Esophagus muscularis mucosa (tissue), 4 donors: ENCODE measurements at regions not wholly inside any gene's neighbourhood (a gene's known extent, or its start where the extent isn't known, plus 50 kb on each side); places are given as distances from the start of the nearest gene placed in this dataset.

Experiments
- DNase-seq: peaks from one replicate; pipeline ENCODE4 v3.0.0-alpha.2; 2017; ENCODE audit errors: extremely low spot score
- H3K27ac ChIP-seq, 4 donors: fragments of 200-600 bp; sonication (generic); replicated peaks in 1 of 4; 1 replicate in 3 of 4; 2 replicates in 1 of 4; pipeline ENCODE4 v1.5.1; 2016 to 2019; ENCODE audit warnings: mild to moderate bottlenecking in 1 of 4
- H3K27me3 ChIP-seq, 4 donors: fragments of 200-600 bp; sonication (generic); one replicate each; pipeline versions ENCODE4 v1.5.1 to v1.6.0; 2016 to 2019
- H3K36me3 ChIP-seq, 4 donors: fragments of 200-600 bp; sonication (generic); one replicate each; pipeline ENCODE4 v1.5.1; 2016 to 2019
- H3K4me1 ChIP-seq, 4 donors: fragments of 200-600 bp; sonication (generic); one replicate each; pipeline ENCODE4 v1.5.1; 2016 to 2019
- H3K4me3 ChIP-seq, 4 donors: fragments of 200-600 bp; sonication (generic); 1 replicate in 2 of 4; 2 replicates in 2 of 4; pipeline ENCODE4 v1.5.1; 2016 to 2019; ENCODE audit warnings: mild to moderate bottlenecking in 4 of 4, moderate library complexity in 1 of 4
- H3K9me3 ChIP-seq, 4 donors: fragments of 200-600 bp; sonication (generic); 1 replicate in 3 of 4; 2 replicates in 1 of 4; pipeline ENCODE4 v1.5.1; 2016 to 2019
- EP300 ChIP-seq: sonication (generic); formaldehyde crosslinking; IDR thresholded peaks from one replicate; pipeline ENCODE4 v1.6.1; 2017; ENCODE audit warnings: antibody characterized with exemption
- POLR2A ChIP-seq: fragments of 450-650 bp; IDR thresholded peaks from one replicate; pipeline ENCODE4 v1.6.1; 2017; ENCODE audit warnings: antibody characterized with exemption, moderate library complexity, mild to moderate bottlenecking, low read depth
- POLR2AphosphoS5 ChIP-seq, 2 donors: sonication (generic); formaldehyde crosslinking; IDR thresholded peaks; one replicate each; pipeline ENCODE4 v1.6.1; 2017; ENCODE audit warnings: antibody characterized with exemption in 2 of 2
- WGBS: methylation state at CpG from one replicate; pipeline ENCODE4 v1.1.5; 2018; 5-methylcytosine and 5-hydroxymethylcytosine counted together
- intact Hi-C: fragments of 100-400 bp; cut with DNase I; formaldehyde crosslinking; loops from one replicate; pipeline ENCODE4 v1.15.1; 2023
- TF ChIP-seq, protein P1 (sequence below), 3 experiments: fragments of 200-600 bp in 2 of 3; fragments of 450-650 bp in 1 of 3; sonication (generic) in 2 of 3; IDR thresholded peaks; one replicate each; pipeline ENCODE4 v1.5.1; 2017 to 2019; ENCODE audit warnings: antibody characterized with exemption in 3 of 3, mild to moderate bottlenecking in 2 of 3, moderate library complexity in 1 of 3

DNA sequence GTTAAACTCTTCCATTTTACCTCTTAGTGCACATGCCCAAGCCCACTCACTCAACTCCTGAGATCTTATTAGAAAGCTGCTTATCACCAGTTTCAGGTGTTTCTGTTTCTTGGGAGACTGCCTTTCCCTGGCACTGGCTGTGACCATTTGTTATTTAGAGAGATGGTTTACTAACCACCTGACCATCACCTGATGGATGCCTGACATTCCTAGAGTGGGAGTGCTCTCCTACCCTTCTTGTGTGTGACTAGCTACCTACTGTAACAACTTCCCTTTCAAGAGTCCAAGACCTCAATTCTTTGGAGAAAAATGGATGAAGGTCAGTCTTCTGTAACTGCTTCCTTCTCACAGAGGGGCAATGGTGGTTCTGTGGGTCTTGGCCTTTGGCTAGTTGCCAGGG, 755.2 kb upstream of the ADAMTS5 start:
- no peak overlapping the region for H3K27ac ChIP-seq
- intact Hi-C loops: no loop called here
- no peak overlapping the region for H3K4me3 ChIP-seq
- DNase-seq: no peak
- H3K36me3 ChIP-seq: no peaks in the 10 kb centered on the region
- no peaks in the 10 kb centered on the region for H3K4me1 ChIP-seq
- TF ChIP-seq, protein P1, sequence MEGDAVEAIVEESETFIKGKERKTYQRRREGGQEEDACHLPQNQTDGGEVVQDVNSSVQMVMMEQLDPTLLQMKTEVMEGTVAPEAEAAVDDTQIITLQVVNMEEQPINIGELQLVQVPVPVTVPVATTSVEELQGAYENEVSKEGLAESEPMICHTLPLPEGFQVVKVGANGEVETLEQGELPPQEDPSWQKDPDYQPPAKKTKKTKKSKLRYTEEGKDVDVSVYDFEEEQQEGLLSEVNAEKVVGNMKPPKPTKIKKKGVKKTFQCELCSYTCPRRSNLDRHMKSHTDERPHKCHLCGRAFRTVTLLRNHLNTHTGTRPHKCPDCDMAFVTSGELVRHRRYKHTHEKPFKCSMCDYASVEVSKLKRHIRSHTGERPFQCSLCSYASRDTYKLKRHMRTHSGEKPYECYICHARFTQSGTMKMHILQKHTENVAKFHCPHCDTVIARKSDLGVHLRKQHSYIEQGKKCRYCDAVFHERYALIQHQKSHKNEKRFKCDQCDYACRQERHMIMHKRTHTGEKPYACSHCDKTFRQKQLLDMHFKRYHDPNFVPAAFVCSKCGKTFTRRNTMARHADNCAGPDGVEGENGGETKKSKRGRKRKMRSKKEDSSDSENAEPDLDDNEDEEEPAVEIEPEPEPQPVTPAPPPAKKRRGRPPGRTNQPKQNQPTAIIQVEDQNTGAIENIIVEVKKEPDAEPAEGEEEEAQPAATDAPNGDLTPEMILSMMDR (IDR thresholded peaks at IDR 0.05): no peak
- TF ChIP-seq POLR2A (no peak), POLR2AphosphoS5 (IDR thresholded peaks at IDR 0.05) (no peak), EP300 (no peak)
- no peaks in the 10 kb centered on the region for H3K9me3 ChIP-seq
- H3K27me3 ChIP-seq: no peaks in the 10 kb centered on the region

- H3K27ac ChIP-seq: no peak overlapping the region
- WGBS: 68% methylated on average over 2 of the region's 2 CpGs
- H3K4me1 ChIP-seq: no peaks in the 10 kb centered on the region
- DNase-seq: no peak
- no peak for TF ChIP-seq POLR2AphosphoS5 (IDR thresholded peaks at IDR 0.05)
- H3K27me3 ChIP-seq: no peaks in the 10 kb centered on the region
- H3K4me3 ChIP-seq: no peak overlapping the region
- no peaks in the 10 kb centered on the region for H3K36me3 ChIP-seq
- no peaks in the 10 kb centered on the region for H3K9me3 ChIP-seq
- intact Hi-C loops: no loop called here
Observed at GRCh38 chr21:27721675-27722074, 754.8 kb upstream of the ADAMTS5 start.

DNA sequence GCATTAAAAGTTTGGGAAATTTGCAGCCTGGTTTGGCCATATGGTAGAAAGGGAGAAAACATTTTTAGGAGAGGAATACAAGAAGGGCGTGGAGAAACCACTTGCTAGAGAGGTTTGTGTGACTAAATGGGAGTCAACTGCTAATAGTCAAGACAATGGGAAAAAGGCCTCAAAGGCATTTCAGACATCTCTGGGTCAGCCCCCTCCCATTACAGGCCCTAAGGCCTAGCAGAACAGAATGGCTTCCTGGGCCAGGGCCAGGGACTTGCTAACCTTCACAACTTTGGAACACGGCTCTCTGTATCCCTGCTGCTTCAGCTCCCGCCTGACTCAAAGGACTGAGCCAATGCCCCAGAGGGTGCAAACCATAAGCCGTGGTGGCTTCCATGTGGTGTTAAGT, 752.3 kb upstream of the ADAMTS5 start:
- WGBS: over 99% methylated on average over 3 of the region's 4 CpGs

DNA sequence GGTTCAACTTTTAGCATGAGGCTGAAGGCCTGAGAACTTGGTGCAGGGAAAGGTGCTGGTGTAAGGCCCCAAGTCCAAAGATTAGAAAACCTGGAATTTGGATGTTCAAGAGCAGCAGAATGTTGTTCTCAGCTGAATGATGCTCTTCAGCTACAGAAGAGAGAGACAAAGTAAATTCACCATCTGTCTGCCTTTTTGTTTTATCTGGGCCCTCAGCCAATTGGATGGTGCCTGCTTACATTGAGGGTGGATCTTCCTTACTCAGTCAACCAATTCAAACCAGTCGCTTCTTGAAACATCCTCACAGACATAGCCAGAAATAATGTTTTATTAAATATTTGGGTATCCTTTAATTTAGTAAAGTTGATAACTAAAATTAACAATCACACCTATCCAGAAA, 748.2 kb upstream of the ADAMTS5 start:
- WGBS: 83% methylated on average over 1 of the region's 1 CpG
- Histone ChIP-seq H3K4me1 (peaks cover 0 to 9% (median 5%) of the 10 kb centered on the region in 4 donors), H3K4me3 (no peak overlapping the region), H3K36me3 (no peaks in the 10 kb centered on the region), H3K27me3 (no peaks in the 10 kb centered on the region), H3K9me3 (no peaks in the 10 kb centered on the region), H3K27ac (no peak overlapping the region)
- intact Hi-C loops: no loop called here
- DNase-seq: no peak
- TF ChIP-seq EP300: no peak
- TF ChIP-seq, protein P1 (IDR thresholded peaks at IDR 0.05): no peak
- TF ChIP-seq POLR2A: no peak
- TF ChIP-seq POLR2AphosphoS5 (IDR thresholded peaks at IDR 0.05): no peak

More for the DNA sequence above, 752.3 kb upstream of the ADAMTS5 start:
- no peaks in the 10 kb centered on the region for H3K36me3 ChIP-seq
- no peaks in the 10 kb centered on the region for H3K4me1 ChIP-seq
- no peak overlapping the region for H3K27ac ChIP-seq
- DNase-seq: no peak
- intact Hi-C loops: no loop called here
- no peak overlapping the region for H3K4me3 ChIP-seq
- H3K9me3 ChIP-seq: no peaks in the 10 kb centered on the region
- H3K27me3 ChIP-seq: no peaks in the 10 kb centered on the region
- TF ChIP-seq EP300: no peak
- TF ChIP-seq POLR2A: no peak
- no peak for TF ChIP-seq POLR2AphosphoS5 (IDR thresholded peaks at IDR 0.05)
- TF ChIP-seq, protein P1 (IDR thresholded peaks at IDR 0.05): no peak

DNA sequence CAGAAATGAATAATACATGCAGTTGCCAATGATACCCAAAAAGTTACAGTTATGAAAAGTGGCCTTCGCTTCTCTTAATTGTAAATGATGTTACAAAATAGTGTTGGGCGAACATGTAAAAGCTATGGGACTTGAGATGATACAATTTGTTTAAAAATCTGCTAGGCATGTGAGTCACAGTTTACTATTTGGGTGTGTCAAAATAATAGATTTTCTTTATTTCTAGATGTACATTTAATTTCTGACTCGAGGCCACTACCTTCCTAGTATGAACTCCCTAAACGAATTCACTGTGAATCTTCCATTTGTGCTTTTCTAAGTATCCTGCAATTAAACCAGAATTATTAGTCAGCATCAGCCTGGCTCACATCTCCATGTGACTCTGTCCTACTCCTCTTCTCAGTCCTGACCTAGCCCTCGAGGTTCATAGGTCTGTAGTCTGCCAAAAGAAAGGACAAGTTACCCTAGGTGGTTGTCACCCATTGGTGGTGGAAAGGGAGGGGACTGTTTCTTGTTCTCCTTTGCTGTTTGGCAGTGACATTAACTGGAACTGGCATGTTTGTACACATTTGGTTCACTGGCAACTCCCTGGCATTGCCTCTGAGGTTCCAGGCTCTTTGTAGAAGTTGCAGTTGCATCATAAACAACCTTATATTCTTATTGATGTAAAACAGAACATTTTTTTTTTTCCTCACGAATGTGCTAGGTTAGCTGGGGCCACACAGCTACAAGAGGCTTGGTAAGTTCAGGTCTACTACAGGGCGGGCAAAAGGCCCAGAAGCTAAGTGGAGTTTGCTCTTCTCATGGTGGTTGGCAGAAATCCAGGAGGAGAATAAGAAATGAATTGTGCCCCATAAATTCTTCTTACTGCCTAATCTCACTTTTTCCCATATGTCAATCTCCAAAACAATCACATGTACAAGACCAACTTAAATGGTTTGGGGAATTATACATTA, 746.5 kb upstream of the ADAMTS5 start:
- 75% methylated on average over 7 of the region's 7 CpGs for WGBS
- peaks cover 0 to 2% (median under 1%) of the 10 kb centered on the region in 4 donors for H3K9me3 ChIP-seq
- no peak overlapping the region for H3K27ac ChIP-seq
- H3K4me1 ChIP-seq: peaks cover 0 to 9% (median 5%) of the 10 kb centered on the region in 4 donors
- H3K36me3 ChIP-seq: no peaks in the 10 kb centered on the region
- no peak for DNase-seq
- no peaks in the 10 kb centered on the region for H3K27me3 ChIP-seq
- no peak overlapping the region for H3K4me3 ChIP-seq
- TF ChIP-seq, protein P1 (IDR thresholded peaks at IDR 0.05): no peak
- TF ChIP-seq POLR2A: no peak
- TF ChIP-seq POLR2AphosphoS5 (IDR thresholded peaks at IDR 0.05): no peak
- no peak for TF ChIP-seq EP300
- intact Hi-C loops: no loop called here
